ENCODE measurements at regions not wholly inside any gene's neighbourhood (a gene's known extent, or its start where the extent isn't known, plus 50 kb on each side); places are given as distances from the start of the nearest gene placed in this dataset.

- 90% methylated on average over 4 of the region's 7 CpGs for WGBS (ENCODE audit: insufficient coverage)
- Histone ChIP-seq H3K4me3 (ENCODE audit: low read depth, low read length) (no peak overlapping the region), H3K27ac (ENCODE audit: low read depth, low read length) (no peak overlapping the region), H3K9me3 (ENCODE audit: control insufficient read depth, insufficient read depth, low read length) (no peaks in the 10 kb centered on the region), H3K36me3 (ENCODE audit: control insufficient read depth, insufficient read depth, low read length) (no peaks in the 10 kb centered on the region), H3K4me1 (ENCODE audit: control insufficient read depth, insufficient read depth, low read length) (peaks cover 13% of the 10 kb centered on the region), H3K27me3 (ENCODE audit: control insufficient read depth, insufficient read depth, low read length) (no peaks in the 10 kb centered on the region)
- DNase-seq (ENCODE audit: low read depth in 4 of 6, low spot score in 6 of 6), result no peak
Measured at GRCh38 chr2:239601880-239602279, 201.1 kb upstream of the HDAC4 start.

- Histone ChIP-seq H3K9me3 (ENCODE audit: control insufficient read depth, insufficient read depth, low read length) (no peaks in the 10 kb centered on the region), H3K36me3 (ENCODE audit: control insufficient read depth, insufficient read depth, low read length) (no peaks in the 10 kb centered on the region), H3K27me3 (ENCODE audit: control insufficient read depth, insufficient read depth, low read length) (no peaks in the 10 kb centered on the region), H3K4me3 (ENCODE audit: low read depth, low read length) (no peak overlapping the region), H3K4me1 (ENCODE audit: control insufficient read depth, insufficient read depth, low read length) (peaks cover 18% of the 10 kb centered on the region), H3K27ac (ENCODE audit: low read depth, low read length) (no peak overlapping the region)
- 65% methylated on average over 15 of the region's 15 CpGs for WGBS (ENCODE audit: insufficient coverage)
- DNase-seq (ENCODE audit: low read depth in 4 of 6, low spot score in 6 of 6), result no peak
Measured at GRCh38 chr2:239601201-239601851, 200.5 kb upstream of the HDAC4 start.

- Histone ChIP-seq H3K27ac (ENCODE audit: low read depth, low read length) (no peak overlapping the region), H3K4me1 (ENCODE audit: control insufficient read depth, insufficient read depth, low read length) (peaks cover 25% of the 10 kb centered on the region), H3K9me3 (ENCODE audit: control insufficient read depth, insufficient read depth, low read length) (no peaks in the 10 kb centered on the region), H3K36me3 (ENCODE audit: control insufficient read depth, insufficient read depth, low read length) (no peaks in the 10 kb centered on the region), H3K4me3 (ENCODE audit: low read depth, low read length) (no peak overlapping the region), H3K27me3 (ENCODE audit: control insufficient read depth, insufficient read depth, low read length) (no peaks in the 10 kb centered on the region)
- DNase-seq (ENCODE audit: low read depth in 4 of 6, low spot score in 6 of 6), result no peak
- 97% methylated on average over 4 of the region's 5 CpGs for WGBS (ENCODE audit: insufficient coverage)
Measured at GRCh38 chr2:239600650-239601049, 199.8 kb upstream of the HDAC4 start.

- peaks cover 30% of the 10 kb centered on the region for H3K4me1 ChIP-seq (ENCODE audit: control insufficient read depth, insufficient read depth, low read length)
- no peak overlapping the region for H3K4me3 ChIP-seq (ENCODE audit: low read depth, low read length)
- WGBS (ENCODE audit: insufficient coverage), result 63% methylated on average over 11 of the region's 14 CpGs
- no peak overlapping the region for H3K27ac ChIP-seq (ENCODE audit: low read depth, low read length)
- no peaks in the 10 kb centered on the region for H3K36me3 ChIP-seq (ENCODE audit: control insufficient read depth, insufficient read depth, low read length)
- H3K27me3 ChIP-seq (ENCODE audit: control insufficient read depth, insufficient read depth, low read length), result no peaks in the 10 kb centered on the region
- DNase-seq (ENCODE audit: low read depth in 4 of 6, low spot score in 6 of 6), result peak in 1 of 6 donors; percentile 78
- H3K9me3 ChIP-seq (ENCODE audit: control insufficient read depth, insufficient read depth, low read length), result no peaks in the 10 kb centered on the region
Measured at GRCh38 chr2:239600001-239600593, 199.3 kb upstream of the HDAC4 start.

GRCh38 chr2:239599299-239599698, 198.5 kb upstream of the HDAC4 start:
- no peaks in the 10 kb centered on the region for H3K36me3 ChIP-seq (ENCODE audit: control insufficient read depth, insufficient read depth, low read length)
- peaks cover 38% of the 10 kb centered on the region for H3K4me1 ChIP-seq (ENCODE audit: control insufficient read depth, insufficient read depth, low read length)
- WGBS (ENCODE audit: insufficient coverage), result 92% methylated on average over 9 of the region's 14 CpGs
- no peak for DNase-seq (ENCODE audit: low read depth in 4 of 6, low spot score in 6 of 6)
- H3K27me3 ChIP-seq (ENCODE audit: control insufficient read depth, insufficient read depth, low read length), result no peaks in the 10 kb centered on the region
- H3K9me3 ChIP-seq (ENCODE audit: control insufficient read depth, insufficient read depth, low read length), result no peaks in the 10 kb centered on the region
- H3K4me3 ChIP-seq (ENCODE audit: low read depth, low read length), result no peak overlapping the region
- no peak overlapping the region for H3K27ac ChIP-seq (ENCODE audit: low read depth, low read length)

GRCh38 chr2:239598732-239599090, 197.9 kb upstream of the HDAC4 start:
- H3K4me1 ChIP-seq (ENCODE audit: control insufficient read depth, insufficient read depth, low read length), result peaks cover 44% of the 10 kb centered on the region
- no peak overlapping the region for H3K4me3 ChIP-seq (ENCODE audit: low read depth, low read length)
- WGBS (ENCODE audit: insufficient coverage), result 69% methylated on average over 3 of the region's 5 CpGs
- H3K9me3 ChIP-seq (ENCODE audit: control insufficient read depth, insufficient read depth, low read length), result no peaks in the 10 kb centered on the region
- H3K27me3 ChIP-seq (ENCODE audit: control insufficient read depth, insufficient read depth, low read length), result no peaks in the 10 kb centered on the region
- H3K36me3 ChIP-seq (ENCODE audit: control insufficient read depth, insufficient read depth, low read length), result no peaks in the 10 kb centered on the region
- DNase-seq (ENCODE audit: low read depth in 4 of 6, low spot score in 6 of 6), result no peak
- H3K27ac ChIP-seq (ENCODE audit: low read depth, low read length), result no peak overlapping the region

- 93% methylated on average over 15 of the region's 23 CpGs for WGBS (ENCODE audit: insufficient coverage)
- peaks cover 49% of the 10 kb centered on the region for H3K4me1 ChIP-seq (ENCODE audit: control insufficient read depth, insufficient read depth, low read length)
- no peaks in the 10 kb centered on the region for H3K9me3 ChIP-seq (ENCODE audit: control insufficient read depth, insufficient read depth, low read length)
- DNase-seq (ENCODE audit: low read depth in 4 of 6, low spot score in 6 of 6), result no peak
- no peaks in the 10 kb centered on the region for H3K36me3 ChIP-seq (ENCODE audit: control insufficient read depth, insufficient read depth, low read length)
- no peaks in the 10 kb centered on the region for H3K27me3 ChIP-seq (ENCODE audit: control insufficient read depth, insufficient read depth, low read length)
- H3K27ac ChIP-seq (ENCODE audit: low read depth, low read length), result no peak overlapping the region
- no peak overlapping the region for H3K4me3 ChIP-seq (ENCODE audit: low read depth, low read length)
Measured at GRCh38 chr2:239598011-239598731, 197.4 kb upstream of the HDAC4 start.

- Histone ChIP-seq H3K9me3 (ENCODE audit: control insufficient read depth, insufficient read depth, low read length) (no peaks in the 10 kb centered on the region), H3K27me3 (ENCODE audit: control insufficient read depth, insufficient read depth, low read length) (no peaks in the 10 kb centered on the region), H3K36me3 (ENCODE audit: control insufficient read depth, insufficient read depth, low read length) (no peaks in the 10 kb centered on the region), H3K27ac (ENCODE audit: low read depth, low read length) (no peak overlapping the region), H3K4me1 (ENCODE audit: control insufficient read depth, insufficient read depth, low read length) (peaks cover 49% of the 10 kb centered on the region), H3K4me3 (ENCODE audit: low read depth, low read length) (no peak overlapping the region)
- 96% methylated on average over 5 of the region's 6 CpGs for WGBS (ENCODE audit: insufficient coverage)
- DNase-seq (ENCODE audit: low read depth in 4 of 6, low spot score in 6 of 6), result no peak
Measured at GRCh38 chr2:239597216-239597615, 196.4 kb upstream of the HDAC4 start.

- H3K27ac ChIP-seq (ENCODE audit: low read depth, low read length), result no peak overlapping the region
- peaks cover 49% of the 10 kb centered on the region for H3K4me1 ChIP-seq (ENCODE audit: control insufficient read depth, insufficient read depth, low read length)
- 96% methylated on average over 11 of the region's 11 CpGs for WGBS (ENCODE audit: insufficient coverage)
- no peak for DNase-seq (ENCODE audit: low read depth in 4 of 6, low spot score in 6 of 6)
- H3K27me3 ChIP-seq (ENCODE audit: control insufficient read depth, insufficient read depth, low read length), result no peaks in the 10 kb centered on the region
- no peak overlapping the region for H3K4me3 ChIP-seq (ENCODE audit: low read depth, low read length)
- H3K9me3 ChIP-seq (ENCODE audit: control insufficient read depth, insufficient read depth, low read length), result no peaks in the 10 kb centered on the region
- H3K36me3 ChIP-seq (ENCODE audit: control insufficient read depth, insufficient read depth, low read length), result no peaks in the 10 kb centered on the region
Measured at GRCh38 chr2:239596792-239597191, 196.0 kb upstream of the HDAC4 start.

GRCh38 chr2:239596253-239596652, 195.4 kb upstream of the HDAC4 start:
- Histone ChIP-seq H3K4me3 (ENCODE audit: low read depth, low read length) (no peak overlapping the region), H3K9me3 (ENCODE audit: control insufficient read depth, insufficient read depth, low read length) (no peaks in the 10 kb centered on the region), H3K27ac (ENCODE audit: low read depth, low read length) (no peak overlapping the region), H3K27me3 (ENCODE audit: control insufficient read depth, insufficient read depth, low read length) (no peaks in the 10 kb centered on the region), H3K4me1 (ENCODE audit: control insufficient read depth, insufficient read depth, low read length) (peaks cover 49% of the 10 kb centered on the region), H3K36me3 (ENCODE audit: control insufficient read depth, insufficient read depth, low read length) (no peaks in the 10 kb centered on the region)
- WGBS (ENCODE audit: insufficient coverage), result 22% methylated on average over 4 of the region's 4 CpGs
- peak; percentile 35 to 97 (median 54) for DNase-seq (ENCODE audit: low read depth in 4 of 6, low spot score in 6 of 6)

Measured in spinal cord (tissue), 9 donors.